ENCODE measurements at regions not wholly inside any gene's neighbourhood (a gene's known extent, or its start where the extent isn't known, plus 50 kb on each side); places are given as distances from the start of the nearest gene placed in this dataset.

GRCh38 chr4:164700471-164700870 is 53.5 kb upstream of the SMIM31 start:
- no peaks in the 10 kb centered on the region for H3K4me1 ChIP-seq
- DNase-seq = peak; percentile 23
- TF ChIP-seq CTCF (IDR thresholded peaks at IDR 0.05) = no peak
- intact Hi-C loops (cut with DNase I) = no loop called here
- H3K9ac ChIP-seq (ENCODE audit: low read depth in 2 of 2, low read length in 2 of 2) = no peak overlapping the region
- H3K27me3 ChIP-seq = no peaks in the 10 kb centered on the region
- no peak overlapping the region for H3K4me3 ChIP-seq
- no peaks in the 10 kb centered on the region for H3K9me3 ChIP-seq
- H3K36me3 ChIP-seq = no peaks in the 10 kb centered on the region
- no peak overlapping the region for H3K27ac ChIP-seq

- Histone ChIP-seq H3K27ac (no peak overlapping the region), H3K4me3 (no peak overlapping the region), H3K36me3 (no peaks in the 10 kb centered on the region), H3K4me1 (no peaks in the 10 kb centered on the region), H3K9ac (ENCODE audit: low read depth in 2 of 2, low read length in 2 of 2) (no peak overlapping the region), H3K9me3 (no peaks in the 10 kb centered on the region), H3K27me3 (no peaks in the 10 kb centered on the region)
- DNase-seq = no peak
- intact Hi-C loops (cut with DNase I) = no loop called here
- TF ChIP-seq CTCF (IDR thresholded peaks at IDR 0.05) = no peak
Measured at GRCh38 chr4:164701665-164702064, 52.3 kb upstream of the SMIM31 start.
